C4-2B (cell line): ENCODE measurements at regions not wholly inside any gene's neighbourhood (a gene's known extent, or its start where the extent isn't known, plus 50 kb on each side); places are given as distances from the start of the nearest gene placed in this dataset.

Source experiments
- CTCF ChIP-seq: fragments of 450-650 bp; conservative IDR thresholded peaks from 2 replicates; pipeline ENCODE4 v1.5.1; 2017; ENCODE audit warnings: mild to moderate bottlenecking
- ZFX ChIP-seq: fragments of 450-650 bp; IDR thresholded peaks from 2 replicates; pipeline ENCODE4 v1.6.1; 2017

DNA sequence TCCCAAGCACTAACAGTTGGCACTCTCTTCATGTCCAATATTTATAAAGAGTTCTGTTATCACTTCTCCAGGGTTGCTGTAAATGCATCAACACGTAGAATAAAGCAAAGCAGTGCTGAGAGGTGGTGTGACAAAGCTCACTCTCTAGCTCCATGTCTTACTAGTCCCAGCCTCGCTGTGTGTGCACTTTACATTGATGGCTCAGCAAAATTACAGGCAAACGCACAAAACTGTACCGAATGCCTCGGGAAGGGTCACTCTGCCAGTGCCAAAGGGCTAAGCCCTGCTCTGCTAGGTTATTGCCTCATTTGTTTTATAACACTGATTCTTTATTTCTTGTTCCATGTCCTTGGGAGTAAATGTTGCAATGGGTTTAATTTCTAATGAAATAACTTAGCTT, 1005.9 kb upstream of the WWC1 start:
- TF ChIP-seq CTCF (no peak), ZFX (no peak)
